ENCODE measurements at regions not wholly inside any gene's neighbourhood (a gene's known extent, or its start where the extent isn't known, plus 50 kb on each side); places are given as distances from the start of the nearest gene placed in this dataset.

GRCh38 chr11:121894581-121894980 lies 221.4 kb downstream of the BLID start:
- DNase-seq (ENCODE audit: low spot score) = no peak
- Histone ChIP-seq H3K27ac (ENCODE audit: low read depth, low read length, poor library complexity, severe bottlenecking) (no peak overlapping the region), H2AFZ (ENCODE audit: low read length) (no peak overlapping the region), H3K9me3 (ENCODE audit: low read length) (no peaks in the 10 kb centered on the region), H3K79me2 (ENCODE audit: insufficient read depth, low read depth, low read length) (no peaks in the 10 kb centered on the region), H3K36me3 (ENCODE audit: insufficient read depth, low read length) (no peaks in the 10 kb centered on the region), H3K4me3 (ENCODE audit: low read depth, low read length, poor library complexity, severe bottlenecking) (no peak overlapping the region), H4K20me1 (ENCODE audit: insufficient read depth, low read length) (no peaks in the 10 kb centered on the region), H3K4me2 (ENCODE audit: low read length) (no peak overlapping the region), H3K4me1 (ENCODE audit: insufficient read depth, low read length, poor library complexity, severe bottlenecking) (peaks cover 4% of the 10 kb centered on the region), H3K9me2 (ENCODE audit: insufficient read depth, low read length) (no peaks in the 10 kb centered on the region)
- no peak for TF ChIP-seq EZH2phosphoT487 (IDR thresholded peaks at IDR 0.05; ENCODE audit: borderline replicate concordance, low read depth, low read length)
- no peak for TF ChIP-seq CTCF (conservative IDR thresholded peaks at IDR 0.05; ENCODE audit: low read length)
- intact Hi-C loops (cut with micrococcal nuclease; ENCODE audit: unreplicated experiment) = no loop called here
- POLR2A ChIA-PET = interaction anchor here (0.7 kb wide), 1 partner anchor 8 kb away, joined by 5 read pairs; no protein-coding TSS in a partner anchor
- CTCF ChIA-PET (ENCODE audit: unreplicated experiment) = no interaction called here
- no TSS peak for BruUV-seq (replicated peaks)

GRCh38 chr11:121892863-121893262 lies 223.2 kb downstream of the BLID start:
- no peak for DNase-seq (ENCODE audit: low spot score)
- POLR2A ChIA-PET = interaction anchor here (1.1 kb wide), 1 partner anchor 11 kb away, joined by 4 read pairs; no protein-coding TSS in a partner anchor
- no peaks in the 10 kb centered on the region for H3K79me2 ChIP-seq (ENCODE audit: insufficient read depth, low read depth, low read length)
- no peaks in the 10 kb centered on the region for H4K20me1 ChIP-seq (ENCODE audit: insufficient read depth, low read length)
- H3K4me1 ChIP-seq (ENCODE audit: insufficient read depth, low read length, poor library complexity, severe bottlenecking) = peaks cover 4% of the 10 kb centered on the region
- no peak overlapping the region for H3K4me3 ChIP-seq (ENCODE audit: low read depth, low read length, poor library complexity, severe bottlenecking)
- H3K9me2 ChIP-seq (ENCODE audit: insufficient read depth, low read length) = no peaks in the 10 kb centered on the region
- no peak overlapping the region for H3K27ac ChIP-seq (ENCODE audit: low read depth, low read length, poor library complexity, severe bottlenecking)
- no peak for TF ChIP-seq CTCF (conservative IDR thresholded peaks at IDR 0.05; ENCODE audit: low read length)
- no peak for TF ChIP-seq EZH2phosphoT487 (IDR thresholded peaks at IDR 0.05; ENCODE audit: borderline replicate concordance, low read depth, low read length)
- no TSS peak for BruUV-seq (replicated peaks)
- no peaks in the 10 kb centered on the region for H3K9me3 ChIP-seq (ENCODE audit: low read length)
- H3K4me2 ChIP-seq (ENCODE audit: low read length) = no peak overlapping the region
- CTCF ChIA-PET (ENCODE audit: unreplicated experiment) = no interaction called here
- H2AFZ ChIP-seq (ENCODE audit: low read length) = no peak overlapping the region
- intact Hi-C loops (cut with micrococcal nuclease; ENCODE audit: unreplicated experiment) = no loop called here
- H3K36me3 ChIP-seq (ENCODE audit: insufficient read depth, low read length) = no peaks in the 10 kb centered on the region

DNA sequence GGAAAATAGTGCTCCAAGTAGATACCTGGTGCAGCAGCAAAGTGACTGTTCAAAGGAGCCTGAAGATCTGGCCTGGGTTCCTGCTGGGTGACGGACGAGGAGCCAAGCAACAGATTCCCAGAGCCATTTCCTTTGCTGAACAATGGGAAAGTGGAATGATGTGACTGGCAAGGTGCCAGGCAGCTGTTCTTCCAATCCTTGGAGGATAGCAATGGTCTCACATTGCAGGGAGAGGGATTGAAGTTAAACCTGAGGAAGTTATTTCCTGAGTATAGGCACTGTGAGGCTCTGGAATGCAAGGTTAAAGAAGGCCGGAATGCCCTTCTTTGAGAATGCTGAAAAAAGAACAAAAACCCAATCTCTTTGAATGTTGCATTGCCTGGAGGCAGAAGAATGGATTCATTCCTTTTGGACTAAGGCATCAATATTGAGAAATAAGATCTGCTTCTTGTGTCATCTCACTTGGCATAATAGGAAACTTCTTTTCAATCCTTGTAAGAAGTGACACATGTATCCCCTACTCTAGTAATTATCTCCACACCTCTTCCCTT lies 223.8 kb downstream of the BLID start:
- ChIA-PET POLR2A (interaction anchor here (1.1 kb wide), 1 partner anchor 10 kb away, joined by 4 read pairs; no protein-coding TSS in a partner anchor), CTCF (ENCODE audit: unreplicated experiment) (no interaction called here)
- Histone ChIP-seq H3K9me3 (ENCODE audit: low read length) (no peaks in the 10 kb centered on the region), H3K79me2 (ENCODE audit: insufficient read depth, low read depth, low read length) (no peaks in the 10 kb centered on the region), H3K9me2 (ENCODE audit: insufficient read depth, low read length) (no peaks in the 10 kb centered on the region), H3K4me2 (ENCODE audit: low read length) (no peak overlapping the region), H2AFZ (ENCODE audit: low read length) (no peak overlapping the region), H4K20me1 (ENCODE audit: insufficient read depth, low read length) (no peaks in the 10 kb centered on the region), H3K27ac (ENCODE audit: low read depth, low read length, poor library complexity, severe bottlenecking) (no peak overlapping the region), H3K36me3 (ENCODE audit: insufficient read depth, low read length) (no peaks in the 10 kb centered on the region), H3K4me3 (ENCODE audit: low read depth, low read length, poor library complexity, severe bottlenecking) (no peak overlapping the region), H3K4me1 (ENCODE audit: insufficient read depth, low read length, poor library complexity, severe bottlenecking) (peaks cover 4% of the 10 kb centered on the region)
- no peak for TF ChIP-seq EZH2phosphoT487 (IDR thresholded peaks at IDR 0.05; ENCODE audit: borderline replicate concordance, low read depth, low read length)
- no peak for TF ChIP-seq CTCF (conservative IDR thresholded peaks at IDR 0.05; ENCODE audit: low read length)
- BruUV-seq (replicated peaks) = no TSS peak
- intact Hi-C loops (cut with micrococcal nuclease; ENCODE audit: unreplicated experiment) = no loop called here
- DNase-seq (ENCODE audit: low spot score) = no peak
